H1 (cell line): ENCODE measurements at regions not wholly inside any gene's neighbourhood (a gene's known extent, or its start where the extent isn't known, plus 50 kb on each side); places are given as distances from the start of the nearest gene placed in this dataset.
A peak's percentile ranks its signal among the peaks of the same experiment; 100 is the strongest.

ENCODE experiments used
- CTCF ChIA-PET: fragments of 300-600 bp; sonication (Branson Sonifier 250); formaldehyde crosslinking; loops from one replicate; lab custom pipeline; 2021; ENCODE audit not compliant: partially characterized antibody; lab: Charles Lee
- POLR2A ChIA-PET: fragments of 300-600 bp; sonication (Branson Sonifier 250); formaldehyde crosslinking; loops from one replicate; lab custom pipeline; 2021; ENCODE audit warnings: inconsistent platforms; ENCODE audit not compliant: partially characterized antibody; lab: Charles Lee
- DNase-seq, 2 experiments: peaks; one replicate each; pipeline versions ENCODE4 v3.0.0 to v3.0.0-alpha.2; 2010 to 2022; ENCODE audit warnings: low spot score in 2 of 2, low read depth in 1 of 2, mixed read lengths in 1 of 2
- FAIRE-seq: peaks from 2 replicates; lab custom pipeline; 2011; peaks lifted over from hg19 to GRCh38; lab: Jason Lieb, UNC
- H2AFZ ChIP-seq: 2 replicates; pipeline ENCODE4 v1.8.1; 2012; ENCODE audit warnings: low read length, inconsistent platforms
- H2AK5ac ChIP-seq: 2 replicates; pipeline ENCODE4 v1.6.1; 2013; ENCODE audit warnings: low read depth, low read length
- H2BK120ac ChIP-seq: replicated peaks from 2 replicates; pipeline ENCODE3; 2013; ENCODE audit warnings: low read depth, low read length, inconsistent platforms
- H2BK12ac ChIP-seq: 2 replicates; pipeline ENCODE4 v1.6.1; 2013; ENCODE audit warnings: low read depth, low read length
- H2BK15ac ChIP-seq: 2 replicates; pipeline ENCODE4 v1.6.1; 2013; ENCODE audit warnings: low read length
- H2BK20ac ChIP-seq: 2 replicates; pipeline ENCODE4 v1.6.1; 2013; ENCODE audit warnings: low read length
- H2BK5ac ChIP-seq: 2 replicates; pipeline ENCODE4 v1.6.1; 2013; ENCODE audit warnings: low read depth, low read length
- H3K14ac ChIP-seq: 2 replicates; pipeline ENCODE4 v1.6.1; 2013; ENCODE audit warnings: inconsistent platforms; ENCODE audit not compliant: insufficient read length
- H3K18ac ChIP-seq: 2 replicates; pipeline ENCODE4 v1.6.1; 2013; ENCODE audit warnings: low read length; ENCODE audit errors: extremely low read depth
- H3K23ac ChIP-seq: 2 replicates; pipeline ENCODE4 v1.6.1; 2013; ENCODE audit warnings: inconsistent platforms; ENCODE audit not compliant: insufficient read length
- H3K23me2 ChIP-seq: 2 replicates; pipeline ENCODE4 v1.6.1; 2013; ENCODE audit warnings: low read depth, low read length
- H3K27ac ChIP-seq: 2 replicates; pipeline ENCODE4 v1.6.1; 2011; ENCODE audit warnings: low read depth, low read length, inconsistent platforms
- H3K27me3 ChIP-seq, 4 experiments: replicated peaks in 1 of 4; 1 replicate in 1 of 4; 2 replicates in 3 of 4; pipeline versions ENCODE4 v1.6.1 to v1.8.1; 2011 to 2013; ENCODE audit warnings: low read length in 3 of 4, mild to moderate bottlenecking in 3 of 4, inconsistent platforms in 2 of 4, mixed read lengths in 2 of 4, moderate library complexity in 1 of 4; ENCODE audit not compliant: control insufficient read depth in 3 of 4, insufficient read depth in 3 of 4; ENCODE audit errors: extremely low read depth in 1 of 4
- H3K36me3 ChIP-seq, 4 experiments: 2 replicates each; pipeline versions ENCODE4 v1.6.1 to v1.8.1; 2011 to 2013; ENCODE audit warnings: mild to moderate bottlenecking in 4 of 4, low read length in 3 of 4, moderate library complexity in 2 of 4, control low read depth in 1 of 4, inconsistent platforms in 1 of 4; ENCODE audit not compliant: insufficient read depth in 4 of 4, control insufficient read depth in 2 of 4
- H3K4ac ChIP-seq: replicated peaks from 2 replicates; pipeline ENCODE3; 2013; ENCODE audit warnings: low read length, low read depth, mixed read lengths, inconsistent platforms; ENCODE audit not compliant: insufficient read length
- H3K4me1 ChIP-seq, 4 experiments: replicated peaks in 1 of 4; 1 replicate in 1 of 4; 2 replicates in 3 of 4; pipeline versions ENCODE4 v1.6.1 to v1.8.1; 2011 to 2013; ENCODE audit warnings: low read length in 3 of 4, inconsistent platforms in 2 of 4, mixed read lengths in 1 of 4; ENCODE audit not compliant: insufficient read depth in 4 of 4, control insufficient read depth in 3 of 4
- H3K4me2 ChIP-seq, 2 experiments: 2 replicates each; pipeline versions ENCODE4 v1.6.1 to v1.8.1; 2011 to 2013; ENCODE audit warnings: low read depth in 2 of 2, low read length in 2 of 2, control low read depth in 1 of 2, inconsistent platforms in 1 of 2, mild to moderate bottlenecking in 1 of 2; ENCODE audit not compliant: insufficient read depth in 1 of 2
- H3K4me3 ChIP-seq, 4 experiments: fragments of 200-600, 300-600 bp in 1 of 4; sonication (generic), shearing (Covaris generic), sonication (Bioruptor Twin) in 1 of 4; 2 replicates each; pipeline versions ENCODE4 v1.5.1 to v1.8.1; 2011 to 2016; ENCODE audit warnings: low read length in 4 of 4, low read depth in 3 of 4, control low read depth in 2 of 4, inconsistent platforms in 2 of 4, mild to moderate bottlenecking in 2 of 4, mixed read lengths in 1 of 4, moderate library complexity in 1 of 4; ENCODE audit not compliant: insufficient read depth in 2 of 4; ENCODE audit errors: extremely low read depth in 1 of 4
- H3K56ac ChIP-seq: replicated peaks from 2 replicates; pipeline ENCODE3; 2013; ENCODE audit warnings: low read depth, mild to moderate bottlenecking, mixed read lengths, low read length, inconsistent platforms; ENCODE audit not compliant: insufficient read length
- H3K79me1 ChIP-seq: 2 replicates; pipeline ENCODE4 v1.6.1; 2013; ENCODE audit warnings: low read depth, low read length, control low read depth
- H3K79me2 ChIP-seq, 2 experiments: 2 replicates each; pipeline versions ENCODE4 v1.6.1 to v1.8.1; 2012 to 2013; ENCODE audit warnings: low read length in 2 of 2, mild to moderate bottlenecking in 2 of 2, inconsistent platforms in 1 of 2; ENCODE audit not compliant: insufficient read depth in 2 of 2, control insufficient read depth in 1 of 2
- H3K9ac ChIP-seq, 4 experiments: replicated peaks in 1 of 4; 1 replicate in 1 of 4; 2 replicates in 3 of 4; pipeline versions ENCODE4 v1.6.1 to v1.8.1; 2011 to 2013; ENCODE audit warnings: low read depth in 3 of 4, low read length in 3 of 4, control low read depth in 2 of 4, mild to moderate bottlenecking in 2 of 4, moderate library complexity in 2 of 4, inconsistent platforms in 1 of 4; ENCODE audit errors: extremely low read depth in 1 of 4
- H3K9me3 ChIP-seq, 2 experiments: 2 replicates each; pipeline versions ENCODE4 v1.6.1 to v1.8.1; 2012 to 2013; ENCODE audit warnings: mild to moderate bottlenecking in 2 of 2, moderate library complexity in 2 of 2, control low read depth in 1 of 2, inconsistent platforms in 1 of 2, low read depth in 1 of 2, low read length in 1 of 2, mixed read lengths in 1 of 2; ENCODE audit not compliant: insufficient read depth in 2 of 2
- H4K20me1 ChIP-seq, 2 experiments: replicated peaks in 1 of 2; 2 replicates each; pipeline versions ENCODE3 to v1.8.1; 2011 to 2013; ENCODE audit warnings: inconsistent platforms in 2 of 2, low read length in 2 of 2, mild to moderate bottlenecking in 1 of 2; ENCODE audit not compliant: insufficient read depth in 2 of 2, control insufficient read depth in 1 of 2
- H4K5ac ChIP-seq: 2 replicates; pipeline ENCODE4 v1.6.1; 2013; ENCODE audit warnings: low read length, low read depth, mixed read lengths, inconsistent platforms; ENCODE audit not compliant: insufficient read length
- H4K8ac ChIP-seq: 2 replicates; pipeline ENCODE4 v1.8.0; 2013; ENCODE audit warnings: mild to moderate bottlenecking, moderate library complexity, low read length, inconsistent platforms; ENCODE audit not compliant: insufficient read depth; ENCODE audit errors: extremely low read depth
- H4K91ac ChIP-seq: replicated peaks from 2 replicates; pipeline ENCODE3; 2013; ENCODE audit warnings: low read length, mixed read lengths, inconsistent platforms; ENCODE audit not compliant: insufficient read length
- CHD1 ChIP-seq: IDR thresholded peaks from 2 replicates; pipeline ENCODE4 v1.6.1; 2012; ENCODE audit warnings: low read depth, low read length, improper control_type of control experiment
- HDAC2 ChIP-seq, 2 experiments: fragments of 300-600 bp in 1 of 2; sonication (generic) in 1 of 2; IDR thresholded peaks; 2 replicates each; pipeline ENCODE4 v1.6.1; 2011 to 2012; ENCODE audit warnings: low read depth in 2 of 2, low read length in 2 of 2, mild to moderate bottlenecking in 2 of 2, moderate library complexity in 2 of 2, borderline replicate concordance in 1 of 2, inconsistent platforms in 1 of 2
- HDAC6 ChIP-seq: IDR thresholded peaks from one replicate; pipeline ENCODE4 v1.7.1; 2012; ENCODE audit warnings: low read depth, mild to moderate bottlenecking, inconsistent platforms, low read length, moderate library complexity
- NANOG ChIP-seq: IDR thresholded peaks from 2 replicates; pipeline ENCODE4 v1.6.1; 2011; ENCODE audit warnings: low read length, low read depth, mild to moderate bottlenecking, inconsistent platforms; ENCODE audit not compliant: insufficient read depth, poor library complexity, severe bottlenecking
- WGBS, 2 experiments: shearing (Covaris generic) in 1 of 2; methylation state at CpG; one replicate each; pipeline versions ENCODE4 v1.1.6 to v1.1.7; 2013 to 2015; ENCODE audit warnings: low lambda C conversion rate in 2 of 2, mixed read lengths in 2 of 2, inconsistent platforms in 1 of 2, low coverage in 1 of 2, missing lambda C conversion rate in 1 of 2; ENCODE audit not compliant: insufficient replicate concordance in 2 of 2, insufficient coverage in 1 of 2, insufficient read length in 1 of 2; ENCODE audit errors: extremely low coverage in 1 of 2, missing lambda C conversion rate in 1 of 2; 5-methylcytosine and 5-hydroxymethylcytosine counted together
- TF ChIP-seq, protein P1 (sequence below): IDR thresholded peaks from 2 replicates; pipeline ENCODE4 v1.6.1; 2011; ENCODE audit warnings: low read depth, mild to moderate bottlenecking, low read length; ENCODE audit not compliant: insufficient read depth

DNA sequence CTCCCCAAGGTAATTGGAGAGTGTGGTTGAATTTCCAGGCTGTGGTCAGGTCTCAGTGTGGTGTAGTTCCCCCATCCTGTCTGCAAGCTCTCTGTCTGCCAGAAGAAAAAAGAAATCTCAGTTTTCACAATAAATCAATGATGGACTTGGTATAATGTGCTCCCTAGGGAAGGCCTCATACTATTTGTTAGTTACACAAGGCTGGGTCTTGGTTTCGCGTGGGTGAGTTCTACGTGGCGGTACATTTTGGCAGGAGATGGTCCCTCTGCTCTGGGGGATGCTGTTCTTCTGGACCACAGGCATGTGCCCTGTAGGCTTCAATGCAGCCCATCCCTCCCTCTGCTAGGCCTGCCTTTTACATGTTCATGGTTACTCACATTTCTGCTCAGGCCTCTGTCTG, 206.4 kb upstream of the PELI2 start:
- Histone ChIP-seq H3K4me3 (no peak overlapping the region), H3K4ac (no peak overlapping the region), H2BK20ac (peak overlapping the region; percentile 15; the same call in 1 of the 2 replicates), H2BK5ac (no peak overlapping the region), H2BK12ac (no peak overlapping the region), H3K56ac (no peak overlapping the region), H3K23me2 (no peaks in the 10 kb centered on the region), H4K91ac (no peak overlapping the region), H3K36me3 (no peaks in the 10 kb centered on the region), H4K5ac (no peak overlapping the region), H3K27ac (no peak overlapping the region), H3K27me3 (no peaks in the 10 kb centered on the region), H3K23ac (no peak overlapping the region), H4K8ac (no peak overlapping the region), H2AK5ac (no peak overlapping the region), H3K4me1 (peaks cover 0 to 5% (median 1%) of the 10 kb centered on the region in 4 experiments; a peak in 1 of 7 replicates), H2BK15ac (no peak overlapping the region), H3K9me3 (no peaks in the 10 kb centered on the region), H2AFZ (no peak overlapping the region), H3K18ac (no peak overlapping the region), H2BK120ac (no peak overlapping the region), H3K9ac (no peak overlapping the region), H3K14ac (no peak overlapping the region), H4K20me1 (no peaks in the 10 kb centered on the region), H3K79me1 (no peaks in the 10 kb centered on the region), H3K79me2 (no peaks in the 10 kb centered on the region), H3K4me2 (no peak overlapping the region)
- ChIA-PET POLR2A (no interaction called here), CTCF (interaction anchor here (1.8 kb wide), 1 partner anchor 9 kb away, joined by 5 read pairs; no protein-coding TSS in a partner anchor)
- WGBS, 2 experiments = 98% methylated on average over 4 of the region's 4 CpGs; no CpG with 5 or more reads in 1 of the 2 experiments
- no peak for TF ChIP-seq HDAC6
- TF ChIP-seq NANOG = no peak
- no peak for TF ChIP-seq HDAC2 (IDR thresholded peaks at IDR 0.05; ENCODE audit: borderline replicate concordance in 1 of 2, low read depth in 2 of 2, low read length in 2 of 2)
- no peak for TF ChIP-seq CHD1
- TF ChIP-seq, protein P1, sequence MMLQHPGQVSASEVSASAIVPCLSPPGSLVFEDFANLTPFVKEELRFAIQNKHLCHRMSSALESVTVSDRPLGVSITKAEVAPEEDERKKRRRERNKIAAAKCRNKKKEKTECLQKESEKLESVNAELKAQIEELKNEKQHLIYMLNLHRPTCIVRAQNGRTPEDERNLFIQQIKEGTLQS = no peak
- DNase-seq (no peak), FAIRE-seq (no peak)
